HG03460 (cell line): ENCODE measurements at regions not wholly inside any gene's neighbourhood (a gene's known extent, or its start where the extent isn't known, plus 50 kb on each side); places are given as distances from the start of the nearest gene placed in this dataset.
"Not testable (repeated sequence)": the region's sequence is repeated elsewhere in the genome, so short reads cannot be mapped to it uniquely, and the experiment has no call there.

Source experiments
- ATAC-seq: cut with Tn5 transposase; IDR thresholded peaks from one replicate; pipeline ENCODE4 v1.9.1; 2021; ENCODE audit not compliant: unreplicated experiment

- not testable (repeated sequence) for ATAC-seq
Measured at GRCh38 chr16:22651111-22651817, 140.6 kb downstream of the NPIPB5 start.

- ATAC-seq: no peak
Measured at GRCh38 chr16:22652463-22652845, 141.8 kb downstream of the NPIPB5 start.

GRCh38 chr16:22653876-22654275 lies 143.2 kb downstream of the NPIPB5 start:
- ATAC-seq: no peak

GRCh38 chr16:22656573-22656972 lies 145.9 kb downstream of the NPIPB5 start:
- not testable (repeated sequence) for ATAC-seq

DNA sequence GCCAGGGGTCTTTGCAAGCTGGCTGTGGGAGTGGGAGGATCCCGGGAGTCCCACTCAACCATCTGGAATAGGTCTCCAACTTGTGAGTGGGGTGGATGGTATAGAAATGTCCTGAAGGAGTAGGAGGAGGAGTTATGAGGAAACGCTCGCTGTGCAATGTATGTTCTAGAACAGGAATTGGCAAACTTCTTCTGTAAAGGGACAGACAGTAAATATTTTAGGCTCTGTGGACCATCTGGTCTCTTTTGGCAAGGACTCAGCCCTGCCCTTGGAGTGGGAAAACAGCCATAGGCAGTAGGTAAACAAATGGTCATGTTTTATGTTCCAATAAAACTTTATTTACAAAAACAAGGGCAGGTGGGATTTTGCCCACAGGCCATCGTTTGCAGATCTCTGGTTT lies 149.2 kb downstream of the NPIPB5 start:
- no peak for ATAC-seq

DNA sequence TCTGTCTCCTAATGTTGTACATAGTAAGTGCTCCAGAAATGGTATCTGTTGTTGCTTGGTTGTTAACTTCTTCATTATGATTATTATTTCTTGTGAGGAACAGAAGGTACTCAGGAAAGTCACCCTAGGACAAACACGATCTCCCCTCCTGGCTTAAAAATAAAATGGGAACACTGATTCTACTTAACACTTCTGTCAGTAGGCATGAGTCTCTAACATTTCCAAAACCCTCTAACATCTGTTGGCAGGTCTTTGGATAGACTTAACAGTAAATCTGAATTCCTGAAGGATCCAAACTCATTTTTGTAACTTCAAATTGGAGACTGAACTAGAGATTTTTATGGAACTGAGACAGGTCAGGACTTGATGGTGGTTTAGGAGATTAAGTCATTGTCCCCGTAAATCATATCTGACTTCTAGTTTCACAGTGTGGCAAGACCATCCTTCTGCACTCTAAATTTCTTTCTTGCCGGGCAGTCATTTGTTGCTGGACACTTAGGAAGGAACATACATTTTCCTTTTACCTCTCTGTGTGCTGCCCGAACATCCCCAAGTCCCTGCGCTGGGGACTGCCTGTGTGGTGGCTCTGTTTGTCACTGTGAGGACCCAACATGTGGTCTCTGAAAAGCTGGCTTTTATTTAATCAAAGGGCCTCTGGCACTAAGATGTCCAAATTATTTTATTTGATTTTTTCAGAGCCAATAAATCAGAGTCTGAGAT lies 149.9 kb downstream of the NPIPB5 start:
- no peak for ATAC-seq

DNA sequence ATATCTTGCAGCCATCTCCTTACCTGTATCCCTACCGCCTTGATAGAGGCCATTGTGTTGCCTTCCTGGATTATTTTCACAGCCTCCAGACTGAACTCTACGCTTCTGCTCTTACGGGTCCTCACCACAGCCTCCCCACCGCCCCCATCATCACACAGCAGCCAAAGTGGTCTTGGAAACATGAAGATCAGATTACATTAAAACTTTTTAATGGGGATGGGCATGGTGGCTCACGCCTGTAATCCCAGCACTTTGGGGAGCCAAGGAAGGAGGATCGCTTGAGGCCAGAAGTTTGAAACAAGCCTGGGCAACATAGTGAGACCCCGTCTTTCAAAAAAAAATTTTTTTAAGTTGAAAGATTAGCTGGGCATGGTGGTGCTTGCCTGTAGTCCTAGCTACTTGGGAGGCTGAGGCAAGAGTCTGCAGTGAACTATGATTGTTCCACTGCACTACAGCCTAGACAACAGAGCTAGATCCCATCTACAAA lies 150.5 kb downstream of the NPIPB5 start:
- no peak for ATAC-seq

GRCh38 chr16:22662958-22663357 lies 151.0 kb upstream of the HS3ST2 start:
- not testable (repeated sequence) for ATAC-seq

DNA sequence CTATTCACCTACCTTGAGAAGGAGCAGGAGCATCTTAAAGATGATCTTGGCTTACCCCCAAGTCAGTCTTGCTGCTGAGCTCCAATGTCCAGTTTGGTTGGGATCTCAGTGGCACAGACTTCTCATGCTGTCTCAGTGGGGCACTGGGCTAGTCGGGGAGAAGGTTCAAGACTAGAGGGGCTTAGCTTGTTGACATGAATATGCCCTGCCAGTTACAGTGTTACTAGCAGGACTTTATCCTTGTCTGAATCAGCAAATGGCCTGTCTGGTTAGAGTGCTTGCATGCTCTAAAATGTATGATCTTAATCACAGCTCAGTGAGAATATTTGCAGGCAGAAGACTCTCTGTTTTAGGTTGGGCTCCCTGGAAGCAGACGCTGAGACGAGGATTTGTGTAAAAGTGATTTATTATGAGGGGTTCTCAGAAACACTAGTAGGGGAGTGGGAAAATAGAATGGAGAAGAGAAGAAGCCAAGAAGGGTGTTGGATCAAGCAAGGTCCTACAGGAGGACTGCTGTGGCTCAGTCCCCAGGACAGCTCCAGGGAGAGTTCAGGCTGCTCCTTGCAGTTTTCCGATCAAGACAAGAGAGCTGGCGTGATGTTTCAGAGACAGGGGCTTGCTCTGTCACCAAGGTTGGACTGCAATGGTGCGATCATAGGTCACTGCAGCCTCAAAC lies 150.4 kb upstream of the HS3ST2 start:
- no peak for ATAC-seq

DNA sequence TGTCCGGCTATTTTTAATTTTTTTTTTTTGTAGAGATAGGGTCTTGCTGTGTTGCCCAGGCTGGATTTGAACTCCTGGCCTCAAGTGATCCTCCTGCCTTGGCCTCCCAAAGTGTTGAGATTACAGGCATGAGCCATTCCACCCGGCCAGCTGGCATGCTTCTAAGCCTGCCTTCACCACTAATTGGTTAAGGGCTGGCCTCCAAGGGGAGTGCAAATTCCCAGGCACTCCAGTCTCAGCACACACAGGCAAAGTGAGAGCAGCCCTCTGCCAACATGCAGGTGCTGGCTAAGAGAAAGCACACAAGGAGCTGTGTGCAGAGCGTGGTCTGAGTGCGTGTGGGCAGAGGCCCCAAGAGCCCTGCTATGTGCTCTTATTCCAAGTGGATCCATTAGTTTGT lies 149.8 kb upstream of the HS3ST2 start:
- ATAC-seq: no peak

- no peak for ATAC-seq
Measured at GRCh38 chr16:22664561-22664997, 149.4 kb upstream of the HS3ST2 start.

DNA sequence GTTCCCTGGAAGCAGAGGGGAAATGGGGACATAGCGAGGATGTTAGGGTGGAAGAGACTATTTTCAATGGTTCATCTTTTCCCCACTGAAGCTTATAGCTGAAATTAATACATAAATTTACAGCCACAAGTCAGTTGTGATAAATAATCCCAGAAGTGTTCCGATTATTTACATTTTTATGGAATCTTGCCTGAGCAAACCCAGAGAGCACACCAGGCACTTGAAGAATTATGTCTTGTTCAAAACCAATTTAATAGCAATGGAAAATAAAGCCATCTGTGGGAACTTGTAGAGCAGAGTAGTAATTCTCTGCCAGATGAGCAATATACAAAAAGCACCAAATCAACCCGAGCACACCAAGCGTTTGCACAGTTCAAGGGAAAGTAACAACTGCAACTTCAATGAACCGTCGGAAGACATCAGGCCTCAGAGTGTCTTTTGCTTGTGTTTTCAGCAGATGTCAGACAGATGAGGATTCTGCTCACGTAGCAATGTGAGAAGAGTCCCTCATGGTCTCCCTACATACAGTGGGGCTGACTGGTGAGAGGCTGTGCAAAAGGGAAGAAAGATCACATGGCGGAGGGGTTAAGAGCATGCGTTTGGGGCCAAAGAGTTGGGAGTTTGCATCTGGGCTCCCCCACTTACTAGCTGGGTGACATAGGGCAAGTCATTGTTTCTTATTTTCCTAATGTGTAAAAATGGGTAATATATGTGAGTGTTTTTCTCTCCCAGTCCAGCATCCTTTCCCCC lies 148.7 kb upstream of the HS3ST2 start:
- ATAC-seq: no peak

DNA sequence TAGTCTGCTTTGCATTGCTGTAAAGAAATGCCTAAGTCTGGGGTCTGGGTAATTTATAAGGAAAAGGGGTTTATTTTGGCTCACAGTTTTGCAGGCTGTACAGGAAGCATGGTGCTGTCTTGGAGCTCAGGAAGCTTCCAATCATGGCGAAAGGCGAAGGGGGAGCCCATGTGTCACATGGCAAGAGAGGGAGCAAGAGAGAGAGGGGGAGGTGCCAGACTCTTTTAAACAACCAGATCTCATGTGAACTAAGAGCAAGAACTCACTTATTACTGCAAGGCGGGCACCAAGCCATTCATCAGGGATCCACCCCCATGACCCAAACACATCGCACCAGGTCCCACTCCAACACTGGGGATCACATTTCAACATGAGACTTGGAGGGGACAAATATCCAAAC lies 148.2 kb upstream of the HS3ST2 start:
- ATAC-seq: no peak

DNA sequence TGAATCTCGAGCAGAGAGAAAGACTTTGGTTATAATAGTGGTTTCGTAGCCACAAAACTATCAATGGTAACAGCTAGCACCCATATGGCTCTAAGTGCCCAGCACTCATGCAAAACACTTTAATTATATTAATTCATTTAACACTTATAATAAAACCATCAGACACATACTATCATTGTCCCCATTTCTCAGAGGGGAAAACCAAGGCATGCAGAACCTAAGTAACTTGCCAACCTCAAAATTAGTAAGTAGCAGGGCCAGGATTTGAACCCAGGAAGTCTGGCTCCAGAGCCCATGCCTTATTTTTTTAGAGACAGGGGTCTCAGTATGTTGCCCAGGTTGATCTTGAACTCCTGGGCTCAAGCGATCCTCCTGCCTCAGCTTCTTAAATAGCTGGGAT lies 145.6 kb upstream of the HS3ST2 start:
- ATAC-seq: no peak

DNA sequence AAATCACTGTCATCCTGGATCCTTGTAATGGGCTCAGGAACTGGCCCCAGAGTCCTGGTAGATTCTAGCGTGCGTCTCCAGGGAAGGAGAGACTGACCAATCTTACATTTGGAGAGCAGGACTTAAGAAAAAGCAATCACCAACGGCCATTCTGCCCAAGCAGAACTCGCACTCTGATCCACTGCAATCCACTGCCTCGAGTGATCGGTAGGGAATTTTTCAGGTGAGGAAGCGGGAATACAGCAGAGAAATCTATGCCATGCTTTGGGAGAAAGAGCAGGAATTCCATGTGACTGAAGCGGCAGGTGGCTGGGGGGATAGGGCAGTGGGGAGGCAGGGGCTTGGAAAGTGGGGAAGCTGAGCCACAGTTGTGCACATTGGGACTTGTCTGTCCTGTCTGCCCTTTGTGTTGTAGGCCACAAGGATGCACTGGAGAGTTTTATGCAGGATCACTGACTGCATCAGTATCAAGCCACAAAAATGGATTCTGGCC lies 143.9 kb upstream of the HS3ST2 start:
- ATAC-seq: no peak

- ATAC-seq: no peak
Measured at GRCh38 chr16:22670551-22671041, 143.4 kb upstream of the HS3ST2 start.

DNA sequence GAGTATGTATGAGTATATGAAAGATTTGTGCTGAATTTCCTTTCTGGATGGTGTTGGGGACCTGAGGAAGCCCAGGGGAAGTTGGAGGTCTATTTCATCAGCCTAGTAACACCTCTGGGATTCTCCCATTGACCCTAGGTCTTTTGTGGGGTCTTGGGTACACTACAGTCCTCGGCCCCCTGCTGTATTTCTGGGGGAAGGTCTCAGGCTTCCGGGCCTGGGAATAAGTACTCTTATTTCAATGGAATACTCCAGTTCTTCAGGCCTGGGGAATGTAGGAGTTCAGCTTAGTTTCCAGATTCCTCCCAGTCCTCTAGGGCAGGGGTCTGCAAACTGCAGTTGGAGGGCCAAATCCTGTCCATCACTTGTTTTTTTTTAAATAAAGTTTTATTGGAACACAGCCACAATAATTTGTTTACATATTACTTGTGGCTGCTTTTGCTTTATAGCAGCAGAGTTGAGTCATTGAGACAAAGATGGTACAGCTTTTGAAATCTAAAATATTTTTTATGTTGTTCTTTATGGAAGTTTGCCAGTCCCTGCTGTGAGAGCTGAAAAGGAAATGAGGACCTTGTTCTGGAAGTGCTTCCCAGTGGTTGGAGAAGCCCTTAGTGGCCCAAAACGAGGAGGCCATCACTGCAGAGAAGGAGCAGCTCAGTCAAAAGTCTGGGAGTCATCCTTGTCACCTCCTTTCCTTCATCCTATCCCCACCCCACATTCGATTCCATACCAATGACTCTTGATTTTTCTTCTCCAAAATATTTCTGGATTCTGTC lies 142.5 kb upstream of the HS3ST2 start:
- no peak for ATAC-seq

- no peak for ATAC-seq
Measured at GRCh38 chr16:22672830-22673210, 141.1 kb upstream of the HS3ST2 start.

DNA sequence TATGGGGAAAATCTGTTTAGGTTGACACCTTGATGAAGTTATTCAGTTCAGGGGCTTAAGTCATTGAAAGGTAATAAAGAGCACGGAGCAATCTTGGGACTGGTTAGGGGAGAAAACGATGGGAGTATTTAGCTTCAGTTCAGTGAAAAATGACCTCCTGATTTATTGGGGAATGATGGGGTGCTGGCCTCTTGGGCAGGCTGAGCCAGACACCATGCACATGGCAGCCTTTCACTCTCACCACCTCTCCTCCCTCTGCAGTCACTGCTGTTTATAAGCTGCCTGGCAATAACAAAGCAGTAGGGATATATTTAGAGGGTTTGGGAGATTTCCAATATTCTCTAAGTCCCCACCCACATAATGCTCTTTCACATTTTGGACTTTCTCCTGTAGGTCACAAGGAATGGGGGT lies 140.5 kb upstream of the HS3ST2 start:
- no peak for ATAC-seq

GRCh38 chr16:22674832-22675191 lies 139.2 kb upstream of the HS3ST2 start:
- no peak for ATAC-seq
